ENCODE measurements at regions not wholly inside any gene's neighbourhood (a gene's known extent, or its start where the extent isn't known, plus 50 kb on each side); places are given as distances from the start of the nearest gene placed in this dataset.

DNA sequence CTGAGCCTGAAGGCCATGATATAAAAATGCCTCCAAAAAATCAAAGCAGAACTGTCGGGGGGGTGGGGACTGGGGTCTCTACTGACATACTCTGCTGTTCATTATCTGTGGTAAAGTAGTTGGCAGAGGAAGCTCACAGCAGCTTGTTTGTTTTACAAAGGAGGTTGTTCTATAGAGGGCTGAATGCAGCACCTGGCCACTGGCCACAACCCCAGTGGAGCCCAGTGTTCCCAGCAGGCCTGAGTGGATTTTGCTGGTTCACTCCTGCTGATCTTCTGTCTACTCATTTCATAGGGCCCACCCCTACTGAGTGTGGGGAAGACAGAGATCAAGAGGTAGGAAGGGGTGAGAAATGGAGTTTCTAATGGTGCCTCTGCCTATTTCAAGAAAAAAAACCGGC lies 125.5 kb downstream of the DIPK2A start:
- no peak for TF ChIP-seq EZH2 (IDR thresholded peaks at IDR 0.05; ENCODE audit: borderline replicate concordance, low read length)
- TF ChIP-seq, protein P1, sequence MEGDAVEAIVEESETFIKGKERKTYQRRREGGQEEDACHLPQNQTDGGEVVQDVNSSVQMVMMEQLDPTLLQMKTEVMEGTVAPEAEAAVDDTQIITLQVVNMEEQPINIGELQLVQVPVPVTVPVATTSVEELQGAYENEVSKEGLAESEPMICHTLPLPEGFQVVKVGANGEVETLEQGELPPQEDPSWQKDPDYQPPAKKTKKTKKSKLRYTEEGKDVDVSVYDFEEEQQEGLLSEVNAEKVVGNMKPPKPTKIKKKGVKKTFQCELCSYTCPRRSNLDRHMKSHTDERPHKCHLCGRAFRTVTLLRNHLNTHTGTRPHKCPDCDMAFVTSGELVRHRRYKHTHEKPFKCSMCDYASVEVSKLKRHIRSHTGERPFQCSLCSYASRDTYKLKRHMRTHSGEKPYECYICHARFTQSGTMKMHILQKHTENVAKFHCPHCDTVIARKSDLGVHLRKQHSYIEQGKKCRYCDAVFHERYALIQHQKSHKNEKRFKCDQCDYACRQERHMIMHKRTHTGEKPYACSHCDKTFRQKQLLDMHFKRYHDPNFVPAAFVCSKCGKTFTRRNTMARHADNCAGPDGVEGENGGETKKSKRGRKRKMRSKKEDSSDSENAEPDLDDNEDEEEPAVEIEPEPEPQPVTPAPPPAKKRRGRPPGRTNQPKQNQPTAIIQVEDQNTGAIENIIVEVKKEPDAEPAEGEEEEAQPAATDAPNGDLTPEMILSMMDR (conservative IDR thresholded peaks at IDR 0.05 in 1 of 2, IDR thresholded peaks at IDR 0.05 in 1 of 2; ENCODE audit: extremely low read depth in 1 of 2, insufficient read depth in 1 of 2, low read depth in 1 of 2, low read length in 2 of 2) = no peak
